GM19324 (cell line): ENCODE measurements at regions not wholly inside any gene's neighbourhood (a gene's known extent, or its start where the extent isn't known, plus 50 kb on each side); places are given as distances from the start of the nearest gene placed in this dataset.

ENCODE experiments used
- ATAC-seq: cut with Tn5 transposase; IDR thresholded peaks from one replicate; pipeline ENCODE4 v1.9.1; 2021; ENCODE audit warnings: mild to moderate bottlenecking, moderate library complexity; ENCODE audit not compliant: unreplicated experiment, low FRiP score

DNA sequence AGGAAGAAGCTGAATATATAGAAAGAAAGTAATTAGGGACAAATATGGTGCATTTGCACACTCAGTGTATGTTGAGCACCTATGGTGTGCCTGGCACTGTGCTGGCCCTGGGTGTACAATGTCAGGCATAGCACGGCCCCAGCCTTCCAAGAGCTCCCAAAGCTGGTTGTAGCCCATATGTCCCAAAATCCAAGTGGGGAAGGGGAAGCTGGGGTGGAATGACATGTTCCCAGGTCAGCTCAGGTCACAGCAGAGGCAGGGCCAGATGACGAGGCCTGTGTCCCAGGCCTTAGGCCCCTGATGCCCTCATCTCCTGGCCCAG is 170.0 kb downstream of the VEGFA start:
- ATAC-seq: no peak

DNA sequence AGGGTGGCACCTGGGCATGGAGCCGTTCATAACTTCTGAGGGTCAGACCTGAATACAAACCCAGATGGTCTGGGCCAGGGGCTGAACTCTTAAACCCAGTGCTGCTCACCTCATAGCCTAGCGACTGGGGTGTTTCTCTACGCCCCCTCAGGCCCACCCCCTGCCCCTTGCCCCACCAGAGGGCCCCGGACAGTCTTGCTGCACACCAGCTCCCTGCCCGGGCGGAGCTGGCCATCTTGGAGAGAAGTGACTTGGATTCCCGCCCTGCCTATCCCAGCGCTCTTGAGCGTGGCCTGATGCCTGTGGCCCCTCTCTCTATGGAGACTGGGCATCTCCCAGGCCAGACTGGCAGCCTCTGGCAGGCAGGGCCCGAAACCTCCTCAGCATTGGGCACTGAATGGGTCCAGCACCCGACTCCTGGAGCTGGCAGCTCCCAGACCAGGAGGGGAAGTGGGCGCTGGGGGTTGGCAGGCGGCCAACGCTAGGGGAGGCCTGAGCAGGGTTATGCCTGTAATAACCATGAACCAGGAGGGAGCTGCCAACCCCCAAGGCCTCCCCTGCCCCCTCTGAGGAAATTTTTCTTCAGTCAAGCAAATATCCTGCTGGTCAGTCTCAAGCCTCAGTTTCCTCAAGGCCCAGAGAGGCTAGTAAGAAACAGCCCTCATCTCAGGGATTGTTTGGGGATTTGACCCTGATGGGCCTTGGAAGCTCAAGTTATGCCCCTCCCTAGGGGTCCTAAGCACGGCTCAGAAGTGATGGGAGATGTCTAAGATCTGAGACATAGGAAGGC is 169.5 kb downstream of the VEGFA start:
- ATAC-seq: no peak

DNA sequence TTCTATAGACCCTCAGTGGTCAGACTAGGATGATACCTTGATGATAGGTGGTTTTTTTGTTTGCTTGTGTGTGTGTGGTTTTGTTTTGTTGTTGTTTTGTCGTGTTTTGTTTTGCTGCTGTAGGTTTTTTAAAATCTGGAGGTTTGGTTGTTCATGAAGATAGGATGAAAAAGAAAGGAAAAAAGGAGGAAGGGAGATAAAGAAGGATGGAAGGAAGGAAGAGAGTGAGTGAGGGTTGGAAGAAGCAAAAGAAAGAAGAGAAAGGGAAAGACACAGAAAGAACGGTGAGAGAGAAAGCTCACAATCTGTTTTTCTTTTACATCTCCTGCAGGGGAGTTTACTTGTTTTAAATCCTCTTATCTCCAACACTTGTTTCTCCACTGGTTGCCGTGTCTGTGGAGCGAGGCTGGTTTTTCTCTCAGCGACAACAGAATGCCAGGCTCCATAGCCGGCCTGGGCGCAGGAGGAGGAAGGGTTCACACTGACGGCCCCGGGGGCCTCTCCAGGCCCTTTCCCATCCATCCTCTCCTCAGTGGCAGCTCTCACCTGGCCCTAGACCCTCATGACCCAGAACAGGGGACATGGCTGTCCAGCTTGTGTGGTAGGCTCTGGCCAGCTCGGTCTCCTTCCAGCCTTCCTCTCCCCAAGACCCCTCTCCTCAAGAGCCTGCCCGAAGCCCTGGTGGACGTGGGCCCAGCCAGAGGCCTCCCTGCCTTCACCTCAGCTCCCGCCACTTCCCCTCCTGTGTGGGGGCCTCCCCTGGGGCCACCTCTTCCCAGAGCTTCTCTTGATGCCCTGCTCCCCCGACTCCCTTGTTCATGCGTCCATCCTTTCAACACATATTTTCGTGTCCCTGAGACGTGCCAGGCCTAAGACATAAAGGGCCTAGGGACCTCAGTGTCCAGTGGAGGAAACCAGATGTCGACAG is 168.4 kb downstream of the VEGFA start:
- no peak for ATAC-seq

DNA sequence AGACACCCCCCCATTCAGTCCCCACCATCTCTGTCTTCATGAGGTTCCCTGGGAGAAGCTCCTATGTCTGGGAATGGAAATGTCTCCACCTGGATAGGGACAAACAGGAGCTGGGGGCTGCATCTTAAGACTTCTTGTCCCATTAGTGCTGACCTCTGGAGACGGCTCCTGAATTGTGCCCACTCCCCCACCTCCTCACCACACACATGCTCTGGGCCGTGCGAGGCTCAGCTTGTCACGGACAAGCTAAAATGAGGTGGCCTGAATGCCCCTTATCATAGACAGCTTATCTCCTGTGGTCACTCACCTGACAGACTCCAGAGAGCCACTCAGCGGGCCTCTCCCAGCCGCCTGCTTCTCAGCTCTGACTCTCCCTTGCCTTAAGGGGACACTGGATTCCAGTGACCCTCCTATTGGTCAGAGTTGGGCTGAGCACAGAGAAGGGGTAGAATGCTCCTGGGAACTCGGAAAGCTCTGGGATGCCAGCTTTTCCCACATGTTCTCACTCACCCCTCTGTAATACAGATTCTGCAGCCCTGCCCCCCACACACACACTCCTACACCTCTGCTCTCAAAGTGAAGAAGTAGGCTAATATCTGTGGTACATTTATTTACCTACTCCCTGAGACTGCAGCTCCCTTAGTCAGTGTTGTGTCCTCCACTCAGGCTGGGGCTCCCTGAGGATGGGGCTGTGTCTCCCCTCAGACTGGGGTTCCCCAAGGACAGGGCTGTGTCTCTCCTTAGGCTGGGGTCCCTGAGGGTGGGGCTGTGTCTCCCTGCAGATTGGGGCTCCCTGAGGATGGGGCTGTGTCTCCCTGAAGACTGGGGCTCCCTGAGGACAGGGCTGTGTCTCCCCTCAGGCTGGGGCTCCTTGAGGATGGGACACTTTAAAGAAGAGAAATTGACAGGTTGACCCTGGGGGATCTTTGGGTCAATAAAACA is 167.5 kb downstream of the VEGFA start:
- no peak for ATAC-seq

DNA sequence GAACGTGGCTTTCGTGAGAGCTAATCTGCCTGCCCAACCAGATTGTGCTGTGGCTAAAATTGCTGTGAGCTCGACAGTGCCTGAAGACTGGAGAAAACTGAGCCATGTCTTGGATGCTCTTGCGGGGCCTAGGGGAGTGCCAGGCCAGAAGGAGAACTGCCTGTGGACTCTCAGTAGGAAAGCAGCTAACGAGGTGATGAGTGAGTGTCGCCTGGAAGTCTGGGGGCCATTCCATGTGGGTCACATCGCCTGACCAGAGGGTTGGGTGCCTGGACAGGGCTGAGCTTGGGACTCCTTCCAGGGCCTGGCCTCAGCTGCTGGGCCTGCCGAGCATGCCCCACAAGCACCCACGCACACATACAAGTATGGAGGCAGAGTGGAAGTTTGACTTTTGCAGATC is 166.5 kb downstream of the VEGFA start:
- ATAC-seq: no peak

DNA sequence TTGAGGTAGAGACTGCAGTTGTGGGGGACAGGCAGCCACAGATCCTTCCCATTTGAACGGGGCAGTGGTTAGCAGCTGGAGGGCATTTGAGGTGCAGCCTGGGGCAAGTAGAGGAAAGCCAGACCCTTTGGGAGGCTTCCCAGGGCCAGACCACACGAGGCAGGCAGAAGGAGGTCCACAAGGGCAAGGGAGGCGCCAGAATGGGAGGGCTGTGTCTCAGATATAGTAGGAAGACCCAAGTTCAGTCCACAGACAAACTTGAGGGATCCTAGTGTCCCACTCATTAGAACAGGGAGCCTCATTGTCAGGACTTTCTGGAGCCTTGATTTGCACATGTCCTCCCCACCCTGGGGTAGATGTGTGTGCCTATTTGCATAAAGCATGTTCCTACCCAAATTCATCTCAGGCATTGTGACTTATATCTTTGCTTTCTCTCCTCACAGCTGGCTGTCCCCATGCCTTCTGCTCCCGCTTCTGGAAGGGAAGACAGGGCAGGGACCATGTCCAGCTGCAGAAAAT is 166.0 kb downstream of the VEGFA start:
- no peak for ATAC-seq

DNA sequence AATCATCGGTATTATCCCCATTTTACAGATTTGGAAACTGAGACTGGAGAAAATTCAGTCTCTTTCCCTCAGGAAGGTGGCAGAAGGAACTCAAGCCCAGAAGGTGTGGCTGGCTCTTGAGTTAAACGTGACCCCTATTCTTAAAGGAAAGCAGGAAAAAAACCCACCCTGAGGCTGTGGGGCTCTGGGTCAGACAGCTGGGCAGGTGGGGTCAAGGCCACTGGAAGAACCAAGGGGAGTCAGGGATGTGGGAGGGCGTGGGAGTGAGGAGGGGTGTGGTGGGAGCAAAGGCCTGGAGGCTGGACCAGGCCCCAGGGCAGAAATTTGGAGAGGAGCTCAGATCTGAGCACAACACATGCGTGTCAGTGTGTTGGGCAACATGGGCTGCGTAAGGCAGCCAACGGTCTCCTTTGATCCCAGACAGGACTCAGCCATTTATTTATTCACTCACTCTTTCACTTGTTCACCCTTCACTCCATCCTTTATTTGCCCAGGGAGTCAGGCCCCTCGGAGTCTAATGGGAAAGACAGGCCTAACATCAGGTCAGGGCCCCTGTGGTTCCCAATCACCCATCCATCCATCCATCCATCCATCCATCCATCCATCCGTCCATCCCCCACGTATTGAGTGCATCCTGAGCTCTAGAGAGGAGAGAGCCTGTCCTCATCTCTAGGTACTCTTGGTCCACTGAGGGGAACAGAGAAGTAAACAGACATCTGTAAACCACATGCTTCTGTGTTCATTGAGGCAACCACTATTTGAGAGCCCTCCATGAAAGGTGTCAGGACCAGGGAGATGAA is 165.0 kb downstream of the VEGFA start:
- no peak for ATAC-seq

DNA sequence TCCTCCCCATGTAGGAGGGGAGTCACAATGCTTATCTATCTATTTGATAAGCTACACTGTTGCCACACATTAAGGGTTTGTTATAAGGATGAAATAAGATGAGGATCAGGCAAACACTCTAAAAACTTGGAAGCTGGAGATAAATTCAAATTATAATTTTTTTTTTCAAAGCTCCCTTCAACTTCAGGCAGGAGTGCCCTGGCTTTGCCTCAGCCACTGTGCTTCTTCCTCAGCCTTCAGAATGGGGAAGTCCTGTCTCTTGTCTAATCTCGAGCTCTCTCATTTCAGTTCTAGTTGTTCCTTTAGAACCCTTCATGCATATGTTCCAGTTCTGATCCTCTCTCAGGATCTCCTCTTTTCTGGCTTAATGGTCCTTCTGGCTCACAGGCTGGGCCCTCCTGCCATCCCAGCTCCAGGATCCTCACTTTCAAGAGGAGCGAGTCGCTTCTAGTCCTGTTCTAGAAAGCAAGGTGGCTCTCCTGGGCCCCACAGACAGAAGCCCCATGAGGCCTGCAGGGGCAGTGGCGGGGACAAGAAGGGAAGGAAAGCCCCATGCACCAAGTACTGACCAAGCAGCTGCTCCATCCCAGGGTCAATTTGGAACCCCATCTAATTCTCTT is 164.3 kb downstream of the VEGFA start:
- no peak for ATAC-seq

DNA sequence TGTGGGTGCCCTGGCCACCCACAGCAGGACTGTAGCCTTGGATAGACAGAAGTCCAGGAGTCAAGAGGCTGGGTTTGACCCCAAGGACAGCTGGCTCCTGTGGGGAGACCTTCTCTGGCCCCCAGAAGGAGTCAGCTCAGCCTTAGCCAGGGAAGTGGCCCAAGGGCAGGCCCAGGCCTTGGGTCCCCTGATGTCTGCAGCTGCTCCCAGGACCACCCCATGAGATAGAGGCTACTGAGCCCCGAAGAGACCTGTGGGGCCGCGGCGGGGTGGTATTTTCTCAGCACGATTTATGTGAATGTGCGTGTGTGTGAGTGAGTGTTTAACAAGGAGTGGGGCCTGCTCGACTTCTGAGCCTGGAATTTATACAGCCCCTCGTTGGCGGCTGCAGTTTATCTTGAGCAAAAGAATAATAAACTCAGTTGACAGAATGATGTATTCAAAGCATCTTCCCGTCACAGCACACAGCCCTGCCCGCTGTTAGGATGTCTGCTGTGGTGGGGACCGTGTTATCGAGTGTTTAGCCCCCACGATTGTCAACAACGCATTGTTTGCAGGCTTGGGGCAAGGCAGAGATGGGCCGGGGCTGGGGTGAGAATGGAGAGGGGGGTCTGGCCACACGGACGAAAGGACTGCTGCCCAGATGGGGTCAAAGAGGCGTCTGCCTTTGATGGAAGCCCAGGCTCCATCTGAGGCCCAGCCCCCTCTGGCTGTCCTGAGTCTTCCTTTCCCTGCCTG is 163.3 kb downstream of the VEGFA start:
- ATAC-seq: no peak

DNA sequence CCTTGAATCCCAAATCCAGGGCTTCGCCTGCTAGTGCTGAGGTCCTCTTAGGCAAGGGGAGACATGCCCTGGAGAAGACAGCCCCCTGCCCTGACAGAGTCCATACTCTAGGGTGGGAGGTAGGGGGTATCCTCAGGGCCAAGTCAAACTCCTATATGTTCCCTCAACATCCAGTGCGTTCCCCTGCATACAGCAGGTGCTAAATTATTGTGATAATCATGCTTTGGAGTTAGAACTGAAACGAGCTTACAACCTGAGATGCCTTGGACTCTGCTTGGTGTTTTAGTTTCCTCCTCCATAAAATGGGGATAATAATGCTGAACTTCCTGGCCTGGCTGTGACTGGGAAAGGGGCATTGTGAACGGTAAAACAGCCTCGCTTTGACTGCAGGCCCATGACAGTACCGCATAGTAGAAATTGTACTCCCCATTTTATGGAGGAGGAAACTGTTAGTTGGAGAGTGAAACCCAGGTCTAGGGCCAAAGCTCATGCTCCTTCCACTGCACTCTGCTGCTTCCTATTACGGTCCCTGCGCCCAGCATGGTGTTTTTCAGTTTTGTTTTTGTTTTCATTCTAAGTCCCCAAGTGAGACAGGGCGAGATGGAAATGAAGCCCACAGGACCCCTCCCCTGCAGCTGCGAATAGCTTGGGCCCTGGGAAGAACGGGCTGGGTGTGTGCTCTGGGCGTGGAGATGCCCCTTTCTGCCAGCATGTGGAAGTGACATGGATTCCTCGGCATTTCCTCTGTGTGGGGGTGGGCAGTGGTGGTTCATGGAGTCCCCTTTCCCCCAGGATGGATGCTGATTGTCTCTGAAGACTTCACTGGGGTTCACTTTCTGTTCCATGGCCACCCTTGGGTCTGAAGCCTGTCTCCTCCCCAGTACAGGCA is 162.5 kb downstream of the VEGFA start:
- ATAC-seq: no peak

DNA sequence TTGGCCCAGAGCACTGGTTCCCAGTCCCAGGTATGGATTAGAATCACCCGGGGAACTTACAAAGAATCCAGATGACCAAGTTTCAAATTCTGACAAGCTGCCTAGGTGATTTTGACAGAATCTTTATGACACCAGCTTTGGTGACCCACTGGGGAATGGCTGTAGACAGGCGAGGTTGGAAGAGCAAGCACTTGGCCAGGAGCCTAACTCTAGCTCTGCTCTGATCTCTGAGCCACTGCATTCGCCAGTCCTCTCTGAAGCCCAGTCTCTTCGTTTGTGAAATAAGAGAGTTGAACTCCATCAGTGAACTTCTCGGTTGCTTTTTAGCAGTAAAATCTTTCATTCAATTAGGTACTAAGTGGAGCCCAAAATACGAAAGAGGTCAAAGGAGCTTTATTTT is 161.2 kb downstream of the VEGFA start:
- no peak for ATAC-seq

DNA sequence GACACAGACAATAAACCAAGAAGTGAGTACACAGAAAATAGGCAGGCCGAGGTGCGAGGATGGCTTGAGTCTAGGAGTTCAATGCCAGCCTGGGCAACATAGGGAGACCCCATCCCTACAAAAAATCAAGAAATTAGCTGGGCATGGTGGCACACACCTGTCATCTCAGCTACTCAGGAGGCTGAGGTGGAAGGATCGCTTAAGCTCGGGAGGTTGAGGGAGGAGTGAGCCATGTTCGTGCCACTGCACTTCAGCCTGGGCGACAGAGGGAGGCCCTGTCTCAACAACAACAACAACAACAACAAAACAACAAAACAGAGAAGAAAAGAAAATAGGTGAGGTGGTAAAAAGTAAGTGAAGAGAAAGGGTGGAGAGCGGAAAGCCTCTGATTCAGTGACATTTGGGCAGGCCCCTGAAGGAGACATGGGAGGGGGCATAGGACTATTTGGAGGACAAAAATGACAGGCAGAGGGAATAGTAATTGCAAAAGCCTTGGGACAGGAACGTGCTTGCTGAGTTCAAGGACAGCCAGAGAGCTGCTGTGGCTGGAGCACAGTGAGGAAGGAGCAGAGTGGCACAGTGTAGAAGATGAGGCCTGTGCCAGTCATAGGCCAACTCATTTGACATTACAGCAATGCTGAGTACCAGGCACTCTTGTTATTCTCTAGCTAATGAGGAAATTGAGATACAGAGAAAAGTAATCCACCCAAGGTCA is 160.6 kb downstream of the VEGFA start:
- no peak for ATAC-seq

DNA sequence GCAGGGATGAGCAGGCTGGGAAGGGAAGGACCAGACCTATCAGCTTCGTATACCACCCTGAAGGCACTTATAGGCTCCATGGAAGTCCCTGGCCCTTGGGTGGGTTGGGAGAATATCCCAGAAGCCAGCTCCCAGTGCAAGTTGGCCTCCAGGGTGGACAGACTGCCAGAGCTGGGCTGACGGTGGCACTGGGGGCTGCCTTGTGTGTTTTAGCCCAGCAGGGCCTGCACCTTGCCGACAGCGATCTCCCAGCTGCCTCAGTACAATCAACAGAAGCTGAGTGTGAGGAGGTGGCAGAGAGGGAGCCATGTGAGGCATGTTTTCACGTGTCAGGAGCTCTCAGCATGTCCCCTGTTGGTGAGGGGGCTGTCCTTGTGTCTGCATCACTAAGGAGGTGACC is 159.5 kb downstream of the VEGFA start:
- ATAC-seq: no peak

DNA sequence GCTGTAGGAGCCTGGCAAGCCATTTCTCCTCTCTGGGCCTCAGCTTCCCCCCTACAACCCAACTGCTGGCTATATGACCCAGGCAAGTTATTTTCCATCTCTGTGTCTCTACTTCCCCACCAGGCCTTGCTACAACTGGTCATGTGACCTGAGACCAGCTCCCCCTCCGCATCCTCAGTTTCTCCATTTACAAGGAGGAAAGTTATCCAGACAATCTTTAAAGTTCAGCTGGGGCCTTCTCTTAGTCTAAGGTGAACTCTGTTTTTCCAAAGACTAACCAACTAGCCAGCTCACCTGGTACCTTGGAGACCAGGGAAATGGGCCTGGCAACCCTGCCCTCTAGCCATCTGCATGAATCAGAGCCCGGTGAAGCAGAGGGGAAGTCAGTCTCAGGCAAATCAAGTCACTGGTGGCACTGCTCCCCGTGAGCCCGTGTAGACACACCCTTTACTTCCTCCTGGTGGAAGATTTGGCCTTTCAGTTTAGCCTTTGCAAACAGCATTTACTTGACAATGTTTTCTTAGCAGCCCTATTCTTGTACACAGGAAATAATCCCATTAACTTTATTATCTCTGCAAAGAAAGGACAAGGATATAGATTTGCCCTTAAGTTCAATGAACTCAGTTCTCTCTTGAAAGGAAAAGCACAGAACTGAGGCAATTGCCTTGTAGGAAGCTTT is 157.7 kb downstream of the VEGFA start:
- no peak for ATAC-seq

DNA sequence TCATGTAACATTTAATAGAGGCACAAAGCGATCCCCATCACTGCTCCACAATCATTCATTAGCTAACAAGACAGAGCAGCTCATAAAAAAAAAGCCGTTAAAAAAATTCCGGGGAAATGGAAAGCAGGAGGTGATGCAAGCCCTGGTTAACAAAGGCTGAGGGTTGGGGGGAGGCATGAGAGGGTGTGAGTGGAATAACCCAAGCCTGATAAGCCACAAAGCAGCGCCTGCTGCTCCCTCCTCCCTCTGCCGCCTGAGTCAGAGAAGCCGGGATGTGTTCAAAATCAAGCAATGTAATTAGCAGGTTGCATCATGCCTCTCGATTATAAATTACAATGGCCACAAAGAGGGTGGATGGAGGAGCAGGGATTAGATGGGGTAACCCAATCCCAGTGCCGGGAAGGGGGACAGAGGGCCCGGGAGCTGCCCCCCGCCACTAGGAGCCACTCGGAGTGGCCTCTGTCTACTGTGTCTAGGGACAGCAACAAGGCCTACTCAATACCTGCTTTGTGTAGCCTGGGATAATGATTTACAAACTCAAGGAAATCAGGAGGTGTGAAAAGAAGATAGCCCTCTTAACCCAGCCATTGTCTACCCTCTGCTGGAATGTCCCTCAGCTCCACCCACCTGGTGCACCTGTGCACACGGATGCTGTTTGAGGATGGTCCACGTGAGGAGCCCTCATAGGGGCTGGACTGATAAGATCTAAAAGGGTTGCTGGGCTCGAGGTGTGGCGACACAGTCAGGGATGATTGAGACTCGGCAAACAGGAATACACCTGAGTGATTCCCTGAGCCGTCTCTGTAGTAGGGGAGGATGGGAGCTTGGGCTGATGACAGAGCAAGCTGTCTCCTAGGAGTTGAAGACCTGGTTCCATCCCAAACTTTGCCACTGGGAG is 156.9 kb downstream of the VEGFA start:
- no peak for ATAC-seq
